ENCODE measurements at regions not wholly inside any gene's neighbourhood (a gene's known extent, or its start where the extent isn't known, plus 50 kb on each side); places are given as distances from the start of the nearest gene placed in this dataset.

DNA sequence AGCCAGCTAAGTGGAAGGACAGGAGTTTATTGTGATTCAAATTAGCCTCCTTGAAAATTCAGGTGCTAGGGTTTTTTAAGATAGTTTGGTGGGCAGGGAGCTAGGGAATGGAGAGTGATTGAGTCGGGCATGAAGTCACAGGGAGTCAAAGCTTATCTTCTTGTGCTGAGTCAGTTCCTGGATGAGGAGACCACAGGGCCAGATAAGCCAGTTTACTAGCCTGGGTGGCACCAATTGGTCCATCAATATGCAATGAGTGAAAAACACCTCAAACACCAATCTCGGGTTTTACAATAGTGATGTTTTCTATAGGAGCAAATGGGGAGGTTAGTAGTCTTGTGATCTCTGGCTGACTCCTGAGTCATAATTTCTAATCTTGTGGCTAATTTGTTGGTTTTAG, 165.1 kb downstream of the ABCC12 start:
- DNase-seq (ENCODE audit: low read depth) = no peak
- TF ChIP-seq CTCF (IDR thresholded peaks at IDR 0.05; ENCODE audit: low read depth, low read length) (no peak), POLR2A (IDR thresholded peaks at IDR 0.05; ENCODE audit: extremely low read depth, insufficient read length) (no peak), MYC (IDR thresholded peaks at IDR 0.05; ENCODE audit: low read depth, low read length) (no peak)
- TF ChIP-seq, protein P1, sequence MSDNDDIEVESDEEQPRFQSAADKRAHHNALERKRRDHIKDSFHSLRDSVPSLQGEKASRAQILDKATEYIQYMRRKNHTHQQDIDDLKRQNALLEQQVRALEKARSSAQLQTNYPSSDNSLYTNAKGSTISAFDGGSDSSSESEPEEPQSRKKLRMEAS (IDR thresholded peaks at IDR 0.05; ENCODE audit: low read depth, low read length) = no peak
- no peak overlapping the region for H3K4me3 ChIP-seq (ENCODE audit: low read depth, low read length)

DNA sequence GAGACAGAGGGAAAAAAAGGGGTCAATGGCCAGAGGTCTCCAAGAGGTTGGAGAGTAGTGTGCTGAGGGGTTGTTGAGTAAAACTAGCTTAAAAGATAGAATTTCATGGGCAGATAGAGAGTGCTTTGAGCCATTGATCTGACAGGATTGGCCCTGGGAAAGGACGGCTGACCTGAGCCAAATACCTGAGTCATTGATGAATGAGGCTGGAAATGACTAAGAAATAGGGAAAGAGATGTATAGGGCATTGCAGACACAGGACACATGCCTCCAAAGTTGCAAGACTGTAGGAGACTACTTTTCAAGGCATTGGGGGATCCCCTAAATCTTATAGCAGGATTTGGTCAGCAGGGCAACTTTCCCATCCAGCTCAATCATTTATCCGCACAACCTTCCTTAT, 168.7 kb downstream of the ABCC12 start:
- H3K4me3 ChIP-seq (ENCODE audit: low read depth, low read length) = no peak overlapping the region
- DNase-seq (ENCODE audit: low read depth) = no peak
- TF ChIP-seq MYC (IDR thresholded peaks at IDR 0.05; ENCODE audit: low read depth, low read length) (no peak), CTCF (IDR thresholded peaks at IDR 0.05; ENCODE audit: low read depth, low read length) (no peak), POLR2A (IDR thresholded peaks at IDR 0.05; ENCODE audit: extremely low read depth, insufficient read length) (no peak)
- TF ChIP-seq, protein P1 (IDR thresholded peaks at IDR 0.05; ENCODE audit: low read depth, low read length) = no peak

GRCh38 chr16:47986031-47986430, 169.8 kb downstream of the ABCC12 start:
- TF ChIP-seq, protein P1 (IDR thresholded peaks at IDR 0.05; ENCODE audit: low read depth, low read length) = no peak
- no peak for TF ChIP-seq POLR2A (IDR thresholded peaks at IDR 0.05; ENCODE audit: extremely low read depth, insufficient read length)
- TF ChIP-seq CTCF (IDR thresholded peaks at IDR 0.05; ENCODE audit: low read depth, low read length) = no peak
- no peak for TF ChIP-seq MYC (IDR thresholded peaks at IDR 0.05; ENCODE audit: low read depth, low read length)
- no peak overlapping the region for H3K4me3 ChIP-seq (ENCODE audit: low read depth, low read length)
- DNase-seq (ENCODE audit: low read depth) = no peak

GRCh38 chr16:47984669-47985068, 171.1 kb downstream of the ABCC12 start:
- no peak overlapping the region for H3K4me3 ChIP-seq (ENCODE audit: low read depth, low read length)
- no peak for TF ChIP-seq MYC (IDR thresholded peaks at IDR 0.05; ENCODE audit: low read depth, low read length)
- TF ChIP-seq POLR2A (IDR thresholded peaks at IDR 0.05; ENCODE audit: extremely low read depth, insufficient read length) = no peak
- no peak for TF ChIP-seq CTCF (IDR thresholded peaks at IDR 0.05; ENCODE audit: low read depth, low read length)
- TF ChIP-seq, protein P1 (IDR thresholded peaks at IDR 0.05; ENCODE audit: low read depth, low read length) = no peak
- DNase-seq (ENCODE audit: low read depth) = no peak

DNA sequence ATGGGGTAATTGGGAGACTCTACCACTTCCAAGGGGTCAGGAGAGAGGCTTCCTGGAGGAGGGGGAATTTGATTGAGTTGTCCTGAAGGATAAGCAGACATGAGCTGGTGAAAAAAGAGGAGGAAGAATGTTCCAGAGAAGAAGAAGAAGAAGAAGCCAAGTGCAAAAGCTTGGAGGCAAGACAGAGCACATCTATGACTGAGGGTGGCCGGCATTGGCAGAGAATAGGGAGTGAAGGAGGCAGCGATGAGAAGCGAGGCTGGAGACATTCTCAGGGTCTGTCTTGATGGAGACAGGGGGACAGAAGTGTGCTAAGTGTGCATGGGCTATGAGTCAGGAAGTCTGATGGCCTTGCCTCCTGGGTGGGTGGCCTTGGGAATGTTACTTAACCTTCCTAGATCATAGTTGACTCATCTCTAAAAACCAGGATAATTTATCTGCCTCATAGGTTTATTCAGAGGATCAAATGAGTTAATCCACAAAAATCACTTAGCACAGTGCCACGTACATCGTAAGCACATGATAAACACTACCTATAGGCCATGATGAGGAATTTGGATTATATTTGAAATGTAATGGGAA, 171.7 kb downstream of the ABCC12 start:
- no peak overlapping the region for H3K4me3 ChIP-seq (ENCODE audit: low read depth, low read length)
- DNase-seq (ENCODE audit: low read depth) = no peak
- TF ChIP-seq CTCF (IDR thresholded peaks at IDR 0.05; ENCODE audit: low read depth, low read length) = no peak
- TF ChIP-seq MYC (IDR thresholded peaks at IDR 0.05; ENCODE audit: low read depth, low read length) = no peak
- no peak for TF ChIP-seq POLR2A (IDR thresholded peaks at IDR 0.05; ENCODE audit: extremely low read depth, insufficient read length)
- TF ChIP-seq, protein P1 (IDR thresholded peaks at IDR 0.05; ENCODE audit: low read depth, low read length) = no peak
